ENCODE measurements at regions not wholly inside any gene's neighbourhood (a gene's known extent, or its start where the extent isn't known, plus 50 kb on each side); places are given as distances from the start of the nearest gene placed in this dataset.

- ChIA-PET CTCF (interaction anchor here (1.0 kb wide), 1 partner anchor 929 kb away, joined by 3 read pairs; no protein-coding TSS in a partner anchor), POLR2A (no interaction called here)
- Histone ChIP-seq H3K4me3 (ENCODE audit: low read depth, low read length) (no peak overlapping the region), H3K27ac (ENCODE audit: low read depth, low read length) (no peak overlapping the region), H3K9me3 (ENCODE audit: control insufficient read depth, insufficient read depth, low read length) (no peaks in the 10 kb centered on the region), H3K27me3 (ENCODE audit: control insufficient read depth, insufficient read depth, low read length) (no peaks in the 10 kb centered on the region)
- no peak for DNase-seq (ENCODE audit: low read depth, low spot score)
- TF ChIP-seq, protein P1, sequence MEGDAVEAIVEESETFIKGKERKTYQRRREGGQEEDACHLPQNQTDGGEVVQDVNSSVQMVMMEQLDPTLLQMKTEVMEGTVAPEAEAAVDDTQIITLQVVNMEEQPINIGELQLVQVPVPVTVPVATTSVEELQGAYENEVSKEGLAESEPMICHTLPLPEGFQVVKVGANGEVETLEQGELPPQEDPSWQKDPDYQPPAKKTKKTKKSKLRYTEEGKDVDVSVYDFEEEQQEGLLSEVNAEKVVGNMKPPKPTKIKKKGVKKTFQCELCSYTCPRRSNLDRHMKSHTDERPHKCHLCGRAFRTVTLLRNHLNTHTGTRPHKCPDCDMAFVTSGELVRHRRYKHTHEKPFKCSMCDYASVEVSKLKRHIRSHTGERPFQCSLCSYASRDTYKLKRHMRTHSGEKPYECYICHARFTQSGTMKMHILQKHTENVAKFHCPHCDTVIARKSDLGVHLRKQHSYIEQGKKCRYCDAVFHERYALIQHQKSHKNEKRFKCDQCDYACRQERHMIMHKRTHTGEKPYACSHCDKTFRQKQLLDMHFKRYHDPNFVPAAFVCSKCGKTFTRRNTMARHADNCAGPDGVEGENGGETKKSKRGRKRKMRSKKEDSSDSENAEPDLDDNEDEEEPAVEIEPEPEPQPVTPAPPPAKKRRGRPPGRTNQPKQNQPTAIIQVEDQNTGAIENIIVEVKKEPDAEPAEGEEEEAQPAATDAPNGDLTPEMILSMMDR (IDR thresholded peaks at IDR 0.05; ENCODE audit: low read depth, low read length) = no peak
Observed at GRCh38 chr2:51465326-51465725, 433.4 kb upstream of the NRXN1 start.

DNA sequence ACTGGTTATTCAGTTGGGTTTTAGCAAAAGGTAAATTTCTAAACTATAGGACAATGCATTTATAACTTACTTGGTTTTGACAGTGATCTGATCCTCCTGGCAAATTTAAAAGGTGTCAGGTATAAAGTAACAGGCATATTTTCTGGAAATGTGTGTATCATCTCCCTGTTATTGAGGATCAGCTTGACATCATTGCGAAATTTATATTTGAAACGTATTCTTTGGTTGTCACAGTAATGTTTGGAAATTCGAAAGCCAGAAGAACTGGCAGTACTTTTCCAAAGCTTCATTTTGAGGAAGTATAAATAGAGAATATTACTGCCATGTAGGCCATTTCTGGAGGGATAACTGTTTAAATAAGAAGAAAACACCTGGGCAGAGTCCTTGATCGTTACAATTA, 422.2 kb upstream of the NRXN1 start:
- Histone ChIP-seq H3K9me3 (ENCODE audit: control insufficient read depth, insufficient read depth, low read length) (peaks cover 4% of the 10 kb centered on the region; the same call in 1 of the 2 replicates), H3K27ac (ENCODE audit: low read depth, low read length) (no peak overlapping the region), H3K4me3 (ENCODE audit: low read depth, low read length) (no peak overlapping the region), H3K27me3 (ENCODE audit: control insufficient read depth, insufficient read depth, low read length) (no peaks in the 10 kb centered on the region)
- DNase-seq (ENCODE audit: low read depth, low spot score) = no peak
- CTCF ChIA-PET = no interaction called here
- TF ChIP-seq, protein P1 (IDR thresholded peaks at IDR 0.05; ENCODE audit: low read depth, low read length) = no peak
- POLR2A ChIA-PET = no interaction called here

DNA sequence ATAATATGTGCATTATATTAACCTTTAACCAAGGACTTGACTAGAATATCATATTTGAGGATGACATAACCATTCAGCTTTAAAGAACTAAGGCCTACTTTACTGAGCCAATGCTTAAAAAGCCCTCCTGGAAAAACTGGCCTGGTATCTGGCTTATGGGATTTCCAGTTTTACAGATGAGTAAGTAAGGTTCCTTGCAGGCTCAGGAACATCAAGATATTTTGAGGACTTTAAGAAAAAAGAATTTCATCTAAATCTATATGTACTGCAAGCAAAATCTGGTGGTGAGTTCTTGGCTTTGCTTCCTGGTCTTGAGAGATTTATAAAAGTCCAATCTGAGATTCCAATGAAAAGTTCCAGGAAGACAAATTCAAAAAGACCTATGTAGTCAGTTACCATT, 417.0 kb upstream of the NRXN1 start:
- Histone ChIP-seq H3K27ac (ENCODE audit: low read depth, low read length) (no peak overlapping the region), H3K9me3 (ENCODE audit: control insufficient read depth, insufficient read depth, low read length) (peaks cover 4% of the 10 kb centered on the region; the same call in 1 of the 2 replicates), H3K4me3 (ENCODE audit: low read depth, low read length) (no peak overlapping the region), H3K27me3 (ENCODE audit: control insufficient read depth, insufficient read depth, low read length) (no peaks in the 10 kb centered on the region)
- TF ChIP-seq, protein P1 (IDR thresholded peaks at IDR 0.05; ENCODE audit: low read depth, low read length) = no peak
- ChIA-PET CTCF (no interaction called here), POLR2A (no interaction called here)
- DNase-seq (ENCODE audit: low read depth, low spot score) = no peak

- no peak for DNase-seq (ENCODE audit: low read depth, low spot score)
Observed at GRCh38 chr2:51441786-51442185, 409.9 kb upstream of the NRXN1 start.

DNA sequence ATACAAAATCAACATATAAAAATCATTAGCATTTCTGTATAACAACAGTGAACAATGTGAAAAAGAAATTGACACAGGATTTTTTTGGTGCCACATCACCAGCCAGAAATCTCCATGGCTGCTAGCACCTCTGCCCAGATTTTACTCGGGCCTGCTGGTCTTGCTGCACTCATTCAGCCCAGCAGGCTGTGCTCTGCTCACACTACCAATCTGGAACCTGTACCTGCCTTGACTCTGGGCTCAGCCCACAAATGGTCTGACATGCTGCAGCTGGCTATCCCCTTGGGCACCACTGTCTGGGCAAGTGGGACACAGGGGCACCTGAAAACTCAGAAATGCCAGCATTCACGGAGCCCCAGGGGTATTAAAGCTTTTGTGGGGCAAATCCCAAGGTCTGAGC, 392.5 kb upstream of the NRXN1 start:
- TF ChIP-seq, protein P1 (IDR thresholded peaks at IDR 0.05; ENCODE audit: low read depth, low read length) = no peak
- no peaks in the 10 kb centered on the region for H3K27me3 ChIP-seq (ENCODE audit: control insufficient read depth, insufficient read depth, low read length)
- ChIA-PET POLR2A (no interaction called here), CTCF (no interaction called here)
- H3K9me3 ChIP-seq (ENCODE audit: control insufficient read depth, insufficient read depth, low read length) = peaks cover 3% of the 10 kb centered on the region; the same call in 1 of the 2 replicates
- no peak overlapping the region for H3K4me3 ChIP-seq (ENCODE audit: low read depth, low read length)
- no peak for DNase-seq (ENCODE audit: low read depth, low spot score)
- no peak overlapping the region for H3K27ac ChIP-seq (ENCODE audit: low read depth, low read length)

More at GRCh38 chr2:51441786-51442185, 409.9 kb upstream of the NRXN1 start:
- POLR2A ChIA-PET = no interaction called here
- no peaks in the 10 kb centered on the region for H3K27me3 ChIP-seq (ENCODE audit: control insufficient read depth, insufficient read depth, low read length)
- no peak overlapping the region for H3K4me3 ChIP-seq (ENCODE audit: low read depth, low read length)
- no peaks in the 10 kb centered on the region for H3K9me3 ChIP-seq (ENCODE audit: control insufficient read depth, insufficient read depth, low read length)
- CTCF ChIA-PET = no interaction called here
- TF ChIP-seq, protein P1 (IDR thresholded peaks at IDR 0.05; ENCODE audit: low read depth, low read length) = no peak
- H3K27ac ChIP-seq (ENCODE audit: low read depth, low read length) = no peak overlapping the region

Data from AG04450 (cell line).